ENCODE measurements at regions not wholly inside any gene's neighbourhood (a gene's known extent, or its start where the extent isn't known, plus 50 kb on each side); places are given as distances from the start of the nearest gene placed in this dataset.

GRCh38 chr5:125575171-125575890, 828.9 kb upstream of the ZNF608 start:
- H3K4me3 ChIP-seq (ENCODE audit: low read depth, low read length) = no peak overlapping the region
- ChIA-PET CTCF (no interaction called here), POLR2A (no interaction called here)
- no peak for DNase-seq (ENCODE audit: low read depth, low spot score)
- TF ChIP-seq, protein P1, sequence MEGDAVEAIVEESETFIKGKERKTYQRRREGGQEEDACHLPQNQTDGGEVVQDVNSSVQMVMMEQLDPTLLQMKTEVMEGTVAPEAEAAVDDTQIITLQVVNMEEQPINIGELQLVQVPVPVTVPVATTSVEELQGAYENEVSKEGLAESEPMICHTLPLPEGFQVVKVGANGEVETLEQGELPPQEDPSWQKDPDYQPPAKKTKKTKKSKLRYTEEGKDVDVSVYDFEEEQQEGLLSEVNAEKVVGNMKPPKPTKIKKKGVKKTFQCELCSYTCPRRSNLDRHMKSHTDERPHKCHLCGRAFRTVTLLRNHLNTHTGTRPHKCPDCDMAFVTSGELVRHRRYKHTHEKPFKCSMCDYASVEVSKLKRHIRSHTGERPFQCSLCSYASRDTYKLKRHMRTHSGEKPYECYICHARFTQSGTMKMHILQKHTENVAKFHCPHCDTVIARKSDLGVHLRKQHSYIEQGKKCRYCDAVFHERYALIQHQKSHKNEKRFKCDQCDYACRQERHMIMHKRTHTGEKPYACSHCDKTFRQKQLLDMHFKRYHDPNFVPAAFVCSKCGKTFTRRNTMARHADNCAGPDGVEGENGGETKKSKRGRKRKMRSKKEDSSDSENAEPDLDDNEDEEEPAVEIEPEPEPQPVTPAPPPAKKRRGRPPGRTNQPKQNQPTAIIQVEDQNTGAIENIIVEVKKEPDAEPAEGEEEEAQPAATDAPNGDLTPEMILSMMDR (IDR thresholded peaks at IDR 0.05; ENCODE audit: insufficient read depth, low read length, missing control alignments) = no peak

DNA sequence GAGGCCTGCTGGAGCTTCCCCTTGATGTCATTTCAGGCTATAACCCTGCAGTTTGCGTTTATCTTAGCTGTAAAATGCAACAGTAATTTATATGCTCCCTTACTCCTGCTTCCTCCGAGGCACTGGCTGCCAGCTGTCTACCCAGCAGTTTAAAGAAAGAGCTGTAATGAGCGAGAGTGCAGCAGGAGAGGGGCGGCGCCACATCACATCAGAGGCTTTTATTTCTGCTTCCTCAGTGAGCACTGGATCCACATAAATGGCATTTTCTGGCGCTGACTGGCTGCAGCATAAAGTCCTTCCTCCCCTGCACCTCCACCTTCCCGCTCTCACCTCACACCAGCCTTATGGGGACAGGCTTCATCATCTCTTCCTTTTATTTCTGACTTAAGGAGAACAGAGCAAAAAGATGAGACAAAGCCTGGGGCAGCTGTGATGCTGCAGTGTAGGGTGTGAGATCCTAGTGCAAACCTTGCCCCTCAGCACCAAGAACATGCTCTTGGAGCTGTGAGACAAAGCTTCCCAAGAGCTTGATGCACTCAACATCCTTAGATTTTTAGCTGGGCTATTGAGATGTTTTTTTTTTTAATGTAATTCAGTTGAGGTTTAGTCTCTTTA, 829.6 kb upstream of the ZNF608 start:
- no peak overlapping the region for H3K4me3 ChIP-seq (ENCODE audit: low read depth, low read length)
- ChIA-PET CTCF (no interaction called here), POLR2A (no interaction called here)
- TF ChIP-seq, protein P1 (IDR thresholded peaks at IDR 0.05; ENCODE audit: insufficient read depth, low read length, missing control alignments) = no peak
- DNase-seq (ENCODE audit: low read depth, low spot score) = no peak

- DNase-seq (ENCODE audit: low read depth, low spot score) = no peak
- POLR2A ChIA-PET = no interaction called here
- H3K4me3 ChIP-seq (ENCODE audit: low read depth, low read length) = no peak overlapping the region
- TF ChIP-seq, protein P1 (IDR thresholded peaks at IDR 0.05; ENCODE audit: insufficient read depth, low read length, missing control alignments) = no peak
- CTCF ChIA-PET = no interaction called here
Observed at GRCh38 chr5:125576822-125577221, 830.4 kb upstream of the ZNF608 start.

DNA sequence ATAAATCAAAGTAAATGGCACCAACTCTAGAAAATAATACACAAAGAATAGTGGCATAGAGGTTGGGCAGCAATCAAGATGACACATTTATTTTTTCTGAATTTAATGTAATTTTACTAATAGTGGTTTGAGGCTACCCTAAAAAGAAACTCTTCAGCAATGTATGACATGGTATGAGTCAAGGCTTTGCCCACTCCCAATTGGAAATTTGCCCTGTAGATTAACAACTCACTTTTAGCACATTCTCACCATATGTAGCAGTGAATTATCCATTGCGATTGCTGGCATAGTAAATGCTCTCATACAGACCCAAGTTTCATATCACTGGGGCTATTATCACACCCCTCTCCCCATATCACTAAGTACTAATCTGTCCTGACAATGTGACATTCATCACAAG, 832.1 kb upstream of the ZNF608 start:
- ChIA-PET CTCF (no interaction called here), POLR2A (no interaction called here)
- no peak for DNase-seq (ENCODE audit: low read depth, low spot score)
- TF ChIP-seq, protein P1 (IDR thresholded peaks at IDR 0.05; ENCODE audit: insufficient read depth, low read length, missing control alignments) = no peak
- H3K4me3 ChIP-seq (ENCODE audit: low read depth, low read length) = no peak overlapping the region

- TF ChIP-seq, protein P1 (IDR thresholded peaks at IDR 0.05; ENCODE audit: insufficient read depth, low read length, missing control alignments) = no peak
- ChIA-PET POLR2A (no interaction called here), CTCF (no interaction called here)
Observed at GRCh38 chr5:125579182-125579581, 832.7 kb upstream of the ZNF608 start.

DNA sequence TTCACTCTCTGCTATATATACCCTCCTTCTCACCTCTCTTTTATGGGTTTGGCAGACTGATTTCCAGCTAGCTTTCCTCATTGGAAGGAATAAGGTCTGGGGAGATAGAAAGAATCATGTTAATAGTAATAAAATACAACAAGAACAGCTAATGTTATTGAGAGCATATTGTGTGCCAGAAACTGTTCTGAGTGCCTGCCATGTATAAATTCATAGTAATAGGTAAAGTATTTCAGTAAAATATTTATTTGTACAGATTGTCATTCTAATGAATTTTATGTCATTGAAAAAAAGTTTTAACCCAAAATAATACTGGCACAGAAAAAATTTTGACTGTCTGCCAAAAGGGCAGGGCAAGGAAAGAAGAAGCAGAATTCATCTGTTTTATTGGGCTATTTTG, 834.9 kb upstream of the ZNF608 start:
- TF ChIP-seq, protein P1 (IDR thresholded peaks at IDR 0.05; ENCODE audit: insufficient read depth, low read length, missing control alignments) = no peak
- no peak overlapping the region for H3K4me3 ChIP-seq (ENCODE audit: low read depth, low read length)
- DNase-seq (ENCODE audit: low read depth, low spot score) = no peak
- CTCF ChIA-PET = no interaction called here
- POLR2A ChIA-PET = no interaction called here

More at GRCh38 chr5:125579182-125579581, 832.7 kb upstream of the ZNF608 start:
- DNase-seq (ENCODE audit: low read depth, low spot score) = no peak
- H3K4me3 ChIP-seq (ENCODE audit: low read depth, low read length) = no peak overlapping the region
